IMR-90 (cell line): ENCODE measurements at regions not wholly inside any gene's neighbourhood (a gene's known extent, or its start where the extent isn't known, plus 50 kb on each side); places are given as distances from the start of the nearest gene placed in this dataset.

ENCODE experiments used
- ATAC-seq: fragments of 200-7000 bp; cut with Tn5 transposase; 2 replicates; pipeline ENCODE4 v1.9.1; 2020; ENCODE audit warnings: low read depth, mild to moderate bottlenecking, moderate library complexity
- BruUV-seq: library from RNA; stranded (reverse); fragments of 400-500 nt; replicated peaks from 2 replicates; lab custom pipeline; 2021; lab: Mats Ljungman, UMichigan
- CTCF ChIA-PET: fragments of 300-600 bp; formaldehyde crosslinking; extraction: SDS; loops from one replicate; lab custom pipeline; 2021; ENCODE audit warnings: antibody characterized with exemption; lab: Yijun Ruan, JAX
- POLR2A ChIA-PET: fragments of 300-600 bp; sonication (Branson Sonifier 250); formaldehyde crosslinking; loops from one replicate; lab custom pipeline; 2022; ENCODE audit warnings: antibody characterized with exemption; ENCODE audit not compliant: unreplicated experiment; lab: Charles Lee
- DNase-seq: peaks from one replicate; pipeline ENCODE4 v3.0.0; 2013
- H2AFZ ChIP-seq: replicated peaks from 2 replicates; pipeline ENCODE3; 2013; ENCODE audit warnings: low read length, mild to moderate bottlenecking; ENCODE audit not compliant: poor library complexity
- H2AK5ac ChIP-seq: 2 replicates; pipeline ENCODE4 v1.6.1; 2013; ENCODE audit warnings: low read depth, low read length, inconsistent platforms
- H2AK9ac ChIP-seq: replicated peaks from 2 replicates; pipeline ENCODE3; 2013; ENCODE audit warnings: mild to moderate bottlenecking, low read depth, low read length, moderate library complexity; ENCODE audit not compliant: poor library complexity
- H2BK120ac ChIP-seq: 2 replicates; pipeline ENCODE4 v1.6.1; 2013; ENCODE audit warnings: low read depth, low read length, inconsistent platforms
- H2BK15ac ChIP-seq: 3 replicates; pipeline ENCODE4 v1.6.1; 2013; ENCODE audit warnings: low read depth, low read length, inconsistent platforms
- H2BK20ac ChIP-seq: 2 replicates; pipeline ENCODE4 v1.6.1; 2013; ENCODE audit warnings: low read depth, mild to moderate bottlenecking, inconsistent platforms, low read length, moderate library complexity
- H2BK5ac ChIP-seq: 2 replicates; pipeline ENCODE4 v1.6.1; 2013; ENCODE audit warnings: mild to moderate bottlenecking, low read depth, low read length, inconsistent platforms; ENCODE audit not compliant: poor library complexity, severe bottlenecking
- H3K14ac ChIP-seq: replicated peaks from 2 replicates; pipeline ENCODE4 v1.6.1; 2013; ENCODE audit warnings: low read depth, low read length, inconsistent platforms
- H3K18ac ChIP-seq: 2 replicates; pipeline ENCODE4 v1.6.1; 2013; ENCODE audit warnings: low read depth, low read length, control low read depth
- H3K23ac ChIP-seq: 2 replicates; pipeline ENCODE4 v1.6.1; 2013; ENCODE audit warnings: low read depth, low read length, inconsistent platforms
- H3K27ac ChIP-seq: 2 replicates; pipeline ENCODE4 v1.5.1; 2013; ENCODE audit warnings: mild to moderate bottlenecking, control low read depth, low read length; ENCODE audit not compliant: insufficient read depth
- H3K27me3 ChIP-seq: 2 replicates; pipeline ENCODE4 v1.6.1; 2013; ENCODE audit warnings: low read length; ENCODE audit not compliant: control insufficient read depth, insufficient read depth
- H3K36me3 ChIP-seq: 2 replicates; pipeline ENCODE4 v1.6.1; 2013; ENCODE audit warnings: low read length, mixed read lengths; ENCODE audit not compliant: control insufficient read depth, insufficient read depth
- H3K4ac ChIP-seq: 2 replicates; pipeline ENCODE4 v1.6.1; 2013; ENCODE audit warnings: low read depth, low read length, inconsistent platforms
- H3K4me1 ChIP-seq: 2 replicates; pipeline ENCODE4 v1.6.1; 2013; ENCODE audit warnings: low read length, mixed read lengths; ENCODE audit not compliant: control insufficient read depth, insufficient read depth
- H3K4me2 ChIP-seq: 2 replicates; pipeline ENCODE4 v1.6.1; 2013; ENCODE audit warnings: low read depth, mild to moderate bottlenecking, control low read depth, low read length, moderate library complexity
- H3K4me3 ChIP-seq: 2 replicates; pipeline ENCODE4 v1.5.1; 2013; ENCODE audit warnings: low read depth, mild to moderate bottlenecking, control low read depth, low read length, moderate library complexity; ENCODE audit not compliant: insufficient read depth
- H3K56ac ChIP-seq: 2 replicates; pipeline ENCODE4 v1.6.1; 2013; ENCODE audit warnings: low read length, inconsistent platforms; ENCODE audit not compliant: insufficient read depth; ENCODE audit errors: extremely low read depth
- H3K79me1 ChIP-seq, 2 experiments: 2 replicates each; pipeline ENCODE4 v1.6.1; 2013; ENCODE audit warnings: low read length in 2 of 2, inconsistent platforms in 1 of 2, low read depth in 1 of 2
- H3K9ac ChIP-seq: 2 replicates; pipeline ENCODE4 v1.6.1; 2013; ENCODE audit warnings: low read depth, low read length, control low read depth
- H3K9me1 ChIP-seq: 2 replicates; pipeline ENCODE4 v1.6.1; 2013; ENCODE audit warnings: low read length, inconsistent platforms; ENCODE audit not compliant: insufficient read depth
- H3K9me3 ChIP-seq: 2 replicates; pipeline ENCODE4 v1.6.1; 2013; ENCODE audit warnings: low read length; ENCODE audit not compliant: control insufficient read depth, insufficient read depth
- H4K20me1 ChIP-seq: 2 replicates; pipeline ENCODE4 v1.6.1; 2013; ENCODE audit warnings: low read length, inconsistent platforms; ENCODE audit not compliant: insufficient read depth
- H4K5ac ChIP-seq: 2 replicates; pipeline ENCODE4 v1.6.1; 2013; ENCODE audit warnings: mild to moderate bottlenecking, low read depth, low read length, control low read depth
- H4K8ac ChIP-seq, 2 experiments: 2 replicates each; pipeline ENCODE4 v1.6.1; 2013; ENCODE audit warnings: low read depth in 2 of 2, low read length in 2 of 2, control low read depth in 1 of 2, inconsistent platforms in 1 of 2
- H4K91ac ChIP-seq: 2 replicates; pipeline ENCODE4 v1.6.1; 2013; ENCODE audit warnings: low read depth, low read length, inconsistent platforms; ENCODE audit not compliant: insufficient read depth
- CEBPB ChIP-seq: IDR thresholded peaks from 2 replicates; pipeline ENCODE4 v1.6.1; 2012; ENCODE audit warnings: low read depth, low read length, improper control_type of control experiment
- CHD1 ChIP-seq: IDR thresholded peaks from 2 replicates; pipeline ENCODE4 v1.6.1; 2012; ENCODE audit warnings: low read depth, low read length, improper control_type of control experiment
- CTCF ChIP-seq: conservative IDR thresholded peaks from 2 replicates; pipeline ENCODE4 v1.5.1; 2012; ENCODE audit warnings: mild to moderate bottlenecking, low read depth, low read length, improper control_type of control experiment
- ELK1 ChIP-seq: fragments of 150-350 bp; IDR thresholded peaks from 2 replicates; pipeline ENCODE4 v1.6.1; 2016; ENCODE audit warnings: low read depth, mild to moderate bottlenecking, low read length, moderate library complexity, borderline replicate concordance
- FOS ChIP-seq: fragments of 150-350 bp; IDR thresholded peaks from 2 replicates; pipeline ENCODE4 v1.6.1; 2016; ENCODE audit warnings: low read depth, low read length
- MAFK ChIP-seq: IDR thresholded peaks from 2 replicates; pipeline ENCODE4 v1.6.1; 2012; ENCODE audit warnings: low read depth, low read length, improper control_type of control experiment
- MXI1 ChIP-seq: IDR thresholded peaks from 2 replicates; pipeline ENCODE4 v1.6.1; 2012; ENCODE audit warnings: low read depth, mild to moderate bottlenecking, low read length, moderate library complexity, borderline replicate concordance
- NFE2L2 ChIP-seq: fragments of 150-350 bp; IDR thresholded peaks from 2 replicates; pipeline ENCODE4 v1.6.1; 2016; ENCODE audit warnings: low read depth, mild to moderate bottlenecking, low read length
- POLR2A ChIP-seq: IDR thresholded peaks from 2 replicates; pipeline ENCODE4 v1.6.1; 2012; ENCODE audit warnings: mild to moderate bottlenecking, low read depth, low read length
- RAD21 ChIP-seq: IDR thresholded peaks from 2 replicates; pipeline ENCODE4 v1.6.1; 2012; ENCODE audit warnings: low read length, improper control_type of control experiment
- RCOR1 ChIP-seq: IDR thresholded peaks from 2 replicates; pipeline ENCODE4 v1.6.1; 2012; ENCODE audit warnings: mild to moderate bottlenecking, low read length, improper control_type of control experiment; ENCODE audit not compliant: insufficient replicate concordance
- RFX5 ChIP-seq: IDR thresholded peaks from 2 replicates; pipeline ENCODE4 v1.8.0; 2012; ENCODE audit warnings: low read depth, mild to moderate bottlenecking, low read length, moderate library complexity
- SMC3 ChIP-seq: fragments of 150-350 bp; IDR thresholded peaks from 2 replicates; pipeline ENCODE4 v1.6.1; 2016; ENCODE audit warnings: low read depth, mild to moderate bottlenecking, antibody characterized with exemption, low read length, moderate library complexity
- USF2 ChIP-seq: fragments of 150-350 bp; IDR thresholded peaks from 2 replicates; pipeline ENCODE4 v1.6.1; 2017; ENCODE audit warnings: mild to moderate bottlenecking, antibody characterized with exemption, low read length, low read depth
- WGBS, 2 experiments: methylation state at CpG; one replicate each; pipeline versions ENCODE4 v1.1.5 to v1.1.7; 2013; ENCODE audit warnings: missing lambda C conversion rate in 2 of 2; ENCODE audit not compliant: insufficient read length in 1 of 2; ENCODE audit errors: extremely low coverage in 2 of 2; 5-methylcytosine and 5-hydroxymethylcytosine counted together
- dilution Hi-C: fragments of 300-500 bp; cut with HindIII; formaldehyde crosslinking; loops from one replicate; pipeline ENCODE4 v1.14.3; 2018; ENCODE audit warnings: low sequenced_read_pairs; ENCODE audit not compliant: unreplicated experiment
- in situ Hi-C: fragments of 300-500 bp; cut with MboI; formaldehyde crosslinking; loops from 3 replicates; pipeline ENCODE4 v1.14.3; 2019; ENCODE audit warnings: low sequenced_read_pairs, inconsistent platforms, mixed read lengths
- intact Hi-C: fragments of 100-400 bp; cut with micrococcal nuclease; formaldehyde crosslinking; loops from 2 replicates; pipeline ENCODE4 v1.10.0; 2022

- no peak for TF ChIP-seq NFE2L2
Observed at GRCh38 chr2:198296665-198297308, 492.4 kb downstream of the PLCL1 start (continued).

GRCh38 chr2:198293281-198293680 lies 488.9 kb downstream of the PLCL1 start:
- Histone ChIP-seq H3K9ac (no peak overlapping the region), H2BK20ac (no peak overlapping the region), H3K27me3 (no peaks in the 10 kb centered on the region; the same call in 1 of the 2 replicates), H3K4me2 (no peak overlapping the region), H3K9me3 (no peaks in the 10 kb centered on the region), H3K18ac (no peak overlapping the region), H3K79me1 (no peaks in the 10 kb centered on the region), H3K56ac (no peak overlapping the region), H3K27ac (no peak overlapping the region), H2BK120ac (no peak overlapping the region), H4K20me1 (no peaks in the 10 kb centered on the region), H4K91ac (no peak overlapping the region), H3K4me3 (no peak overlapping the region), H3K14ac (no peak overlapping the region), H4K5ac (no peak overlapping the region), H3K9me1 (no peaks in the 10 kb centered on the region), H2AK5ac (no peak overlapping the region), H4K8ac (no peak overlapping the region), H2BK15ac (no peak overlapping the region), H3K23ac (no peak overlapping the region), H2AFZ (no peak overlapping the region), H2AK9ac (no peak overlapping the region), H3K36me3 (no peaks in the 10 kb centered on the region), H2BK5ac (no peak overlapping the region), H3K4me1 (no peaks in the 10 kb centered on the region), H3K4ac (no peak overlapping the region)
- no CpG with 5 or more reads among the region's 1 CpG for WGBS, 2 experiments
- no TSS peak for BruUV-seq
- in situ Hi-C loops, result no loop called here
- DNase-seq, result no peak
- intact Hi-C loops, result no loop called here
- dilution Hi-C loops, result no loop called here
- POLR2A ChIA-PET, result no interaction called here
- ATAC-seq, result no peak
- CTCF ChIA-PET, result no interaction called here
- TF ChIP-seq POLR2A (no peak), SMC3 (no peak), FOS (no peak), RCOR1 (no peak), NFE2L2 (no peak), MXI1 (no peak), MAFK (no peak), CTCF (no peak), ELK1 (no peak), CHD1 (no peak), CEBPB (no peak), RFX5 (no peak), RAD21 (no peak), USF2 (no peak)
